ENCODE measurements at regions not wholly inside any gene's neighbourhood (a gene's known extent, or its start where the extent isn't known, plus 50 kb on each side); places are given as distances from the start of the nearest gene placed in this dataset.

DNA sequence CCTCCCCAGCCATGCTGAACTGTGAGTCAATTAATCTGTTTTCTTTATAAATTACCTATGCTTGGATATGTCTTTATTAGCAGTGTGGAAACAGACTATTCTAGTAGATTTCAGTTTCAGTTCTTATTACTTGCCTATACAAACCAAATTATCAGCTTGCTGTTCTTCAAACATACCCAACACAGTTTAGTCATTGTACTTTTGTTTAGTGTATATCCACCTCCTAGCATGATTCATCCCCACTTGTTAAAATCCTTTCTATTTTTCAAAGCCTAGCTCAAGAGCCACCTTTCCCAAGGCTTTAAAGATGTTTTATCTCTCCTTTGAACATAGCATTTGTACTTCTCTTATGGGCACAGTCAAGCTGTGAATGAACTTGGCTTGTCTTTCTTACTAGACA is 195.6 kb upstream of the ZRANB2 start:
- H3K4me1 Mint-ChIP-seq: no peaks in the 10 kb centered on the region
- H3K9me3 Mint-ChIP-seq: no peaks in the 10 kb centered on the region
- TF ChIP-seq, protein P1, sequence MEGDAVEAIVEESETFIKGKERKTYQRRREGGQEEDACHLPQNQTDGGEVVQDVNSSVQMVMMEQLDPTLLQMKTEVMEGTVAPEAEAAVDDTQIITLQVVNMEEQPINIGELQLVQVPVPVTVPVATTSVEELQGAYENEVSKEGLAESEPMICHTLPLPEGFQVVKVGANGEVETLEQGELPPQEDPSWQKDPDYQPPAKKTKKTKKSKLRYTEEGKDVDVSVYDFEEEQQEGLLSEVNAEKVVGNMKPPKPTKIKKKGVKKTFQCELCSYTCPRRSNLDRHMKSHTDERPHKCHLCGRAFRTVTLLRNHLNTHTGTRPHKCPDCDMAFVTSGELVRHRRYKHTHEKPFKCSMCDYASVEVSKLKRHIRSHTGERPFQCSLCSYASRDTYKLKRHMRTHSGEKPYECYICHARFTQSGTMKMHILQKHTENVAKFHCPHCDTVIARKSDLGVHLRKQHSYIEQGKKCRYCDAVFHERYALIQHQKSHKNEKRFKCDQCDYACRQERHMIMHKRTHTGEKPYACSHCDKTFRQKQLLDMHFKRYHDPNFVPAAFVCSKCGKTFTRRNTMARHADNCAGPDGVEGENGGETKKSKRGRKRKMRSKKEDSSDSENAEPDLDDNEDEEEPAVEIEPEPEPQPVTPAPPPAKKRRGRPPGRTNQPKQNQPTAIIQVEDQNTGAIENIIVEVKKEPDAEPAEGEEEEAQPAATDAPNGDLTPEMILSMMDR (conservative IDR thresholded peaks at IDR 0.05): no peak
- no peak overlapping the region for H3K27ac Mint-ChIP-seq (ENCODE audit: unreplicated experiment)
- H3K27me3 Mint-ChIP-seq (ENCODE audit: low read depth): no peaks in the 10 kb centered on the region
- H3K4me3 Mint-ChIP-seq: no peak overlapping the region
- no peak for DNase-seq (ENCODE audit: low read depth, low spot score)
- no peaks in the 10 kb centered on the region for H3K36me3 Mint-ChIP-seq (ENCODE audit: low read depth)

DNA sequence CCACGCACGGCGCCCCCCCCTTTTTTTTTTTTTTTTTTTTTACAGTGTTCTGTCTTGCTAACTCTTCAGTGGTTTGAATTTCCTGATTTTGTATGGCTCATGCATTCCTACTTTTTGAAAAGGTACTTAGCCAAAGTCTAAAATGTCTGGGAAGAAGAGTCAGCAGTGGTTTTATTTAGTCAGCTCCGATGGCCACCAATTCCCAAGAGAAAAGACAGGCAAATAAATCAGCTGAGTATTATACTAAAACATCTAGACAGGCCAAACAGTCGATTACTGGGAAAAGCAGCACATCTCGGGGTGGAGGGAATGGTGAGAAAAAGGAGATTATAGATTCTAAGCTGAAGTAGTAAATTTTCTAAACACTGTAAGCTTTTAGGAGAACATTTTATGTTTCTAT is 192.5 kb upstream of the ZRANB2 start:
- Mint-ChIP-seq H3K27ac (ENCODE audit: unreplicated experiment) (no peak overlapping the region), H3K4me3 (no peak overlapping the region), H3K27me3 (ENCODE audit: low read depth) (no peaks in the 10 kb centered on the region), H3K4me1 (no peaks in the 10 kb centered on the region), H3K36me3 (ENCODE audit: low read depth) (no peaks in the 10 kb centered on the region), H3K9me3 (no peaks in the 10 kb centered on the region)
- TF ChIP-seq, protein P1 (conservative IDR thresholded peaks at IDR 0.05): no peak
- no peak for DNase-seq (ENCODE audit: low read depth, low spot score)

DNA sequence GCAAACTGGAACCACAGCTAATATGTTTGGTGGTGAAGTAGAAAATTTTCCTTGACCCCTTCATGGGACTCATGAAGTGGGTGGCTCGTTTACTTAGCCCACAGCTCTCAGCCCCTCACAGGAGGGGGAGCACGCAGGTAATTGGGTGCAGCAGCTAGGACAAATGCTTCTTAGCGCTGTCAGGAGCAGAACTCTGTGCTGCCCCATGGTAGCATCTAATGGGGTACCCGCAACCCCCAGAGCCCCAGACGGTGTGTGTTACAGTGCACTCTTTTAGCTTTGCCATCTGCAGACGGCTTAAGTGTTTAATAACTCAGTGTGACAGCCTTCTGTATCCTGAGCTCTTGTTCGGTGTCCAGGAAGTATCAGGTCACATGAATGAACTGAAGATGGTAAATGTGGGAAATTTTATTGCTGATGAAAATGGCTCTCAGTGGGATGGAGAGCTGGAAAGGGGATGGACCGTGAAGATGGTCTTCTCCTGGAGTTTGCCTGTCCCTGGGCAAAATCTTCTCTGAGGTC is 189.6 kb upstream of the ZRANB2 start:
- Mint-ChIP-seq H3K27ac (ENCODE audit: unreplicated experiment) (no peak overlapping the region), H3K4me1 (no peaks in the 10 kb centered on the region), H3K36me3 (ENCODE audit: low read depth) (no peaks in the 10 kb centered on the region), H3K4me3 (no peak overlapping the region), H3K27me3 (ENCODE audit: low read depth) (no peaks in the 10 kb centered on the region), H3K9me3 (no peaks in the 10 kb centered on the region)
- TF ChIP-seq, protein P1 (conservative IDR thresholded peaks at IDR 0.05): no peak
- no peak for DNase-seq (ENCODE audit: low read depth, low spot score)

DNA sequence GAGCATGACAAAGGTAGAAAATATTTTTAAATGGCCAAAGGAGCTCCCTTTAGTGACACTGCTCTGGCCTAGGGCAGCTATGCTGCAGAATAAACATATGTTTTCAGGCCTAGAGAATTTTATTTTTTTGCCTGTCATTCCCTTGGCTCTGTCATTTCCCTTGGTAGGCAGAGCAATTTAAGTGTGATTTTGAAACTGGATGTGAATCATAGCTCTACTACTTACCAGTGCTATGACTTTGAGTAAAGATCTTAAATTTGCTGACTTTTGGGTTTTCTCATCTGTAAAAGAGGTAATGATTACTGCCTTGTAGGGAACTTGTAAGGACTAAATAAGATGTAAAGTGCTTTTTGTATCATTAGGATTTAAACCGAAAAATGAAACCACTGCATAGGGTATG is 189.0 kb upstream of the ZRANB2 start:
- H3K9me3 Mint-ChIP-seq: no peaks in the 10 kb centered on the region
- no peak overlapping the region for H3K27ac Mint-ChIP-seq (ENCODE audit: unreplicated experiment)
- no peaks in the 10 kb centered on the region for H3K36me3 Mint-ChIP-seq (ENCODE audit: low read depth)
- no peaks in the 10 kb centered on the region for H3K4me1 Mint-ChIP-seq
- H3K4me3 Mint-ChIP-seq: no peak overlapping the region
- H3K27me3 Mint-ChIP-seq (ENCODE audit: low read depth): no peaks in the 10 kb centered on the region
- no peak for DNase-seq (ENCODE audit: low read depth, low spot score)
- TF ChIP-seq, protein P1 (conservative IDR thresholded peaks at IDR 0.05): no peak

DNA sequence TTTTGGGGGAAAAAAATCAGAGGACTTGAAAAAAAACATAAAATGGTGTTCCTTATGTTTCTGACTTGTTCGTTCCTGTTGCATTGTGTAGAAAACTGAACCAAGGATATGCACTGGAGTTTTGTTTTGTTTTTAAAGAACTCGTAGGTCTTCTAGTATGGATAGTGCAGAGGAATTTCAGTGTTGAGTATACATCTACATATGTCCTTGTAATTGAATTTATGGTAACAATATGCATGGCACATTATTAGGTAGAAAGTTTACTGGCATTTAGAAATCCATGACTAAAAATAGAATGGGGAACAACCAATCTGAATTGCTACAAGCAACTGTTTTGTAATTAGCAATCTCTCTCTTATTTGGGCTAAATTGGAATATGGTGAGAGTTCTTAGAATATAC is 188.3 kb upstream of the ZRANB2 start:
- Mint-ChIP-seq H3K9me3 (no peaks in the 10 kb centered on the region), H3K4me3 (no peak overlapping the region), H3K4me1 (no peaks in the 10 kb centered on the region), H3K36me3 (ENCODE audit: low read depth) (no peaks in the 10 kb centered on the region), H3K27me3 (ENCODE audit: low read depth) (no peaks in the 10 kb centered on the region), H3K27ac (ENCODE audit: unreplicated experiment) (no peak overlapping the region)
- TF ChIP-seq, protein P1 (conservative IDR thresholded peaks at IDR 0.05): no peak
- no peak for DNase-seq (ENCODE audit: low read depth, low spot score)

DNA sequence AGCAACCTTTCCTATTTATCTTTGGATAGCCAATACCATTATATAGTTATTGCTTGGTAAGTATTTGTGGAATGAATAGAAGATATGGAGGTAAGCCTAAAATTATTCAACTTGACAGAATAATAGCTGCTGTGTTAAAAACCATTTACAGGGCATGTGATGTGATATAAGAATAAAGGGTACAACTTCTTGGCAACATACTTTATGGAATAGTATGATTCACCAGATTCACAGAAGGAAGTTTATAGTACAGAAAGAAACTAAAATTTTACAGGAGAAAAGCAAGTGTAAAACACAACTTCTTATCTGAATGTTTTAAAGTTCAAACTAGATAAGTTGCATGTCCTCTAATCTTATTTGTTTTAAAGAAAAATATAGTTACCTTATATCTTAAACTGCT is 186.4 kb upstream of the ZRANB2 start:
- Mint-ChIP-seq H3K27me3 (ENCODE audit: low read depth) (no peaks in the 10 kb centered on the region), H3K27ac (ENCODE audit: unreplicated experiment) (no peak overlapping the region), H3K4me1 (no peaks in the 10 kb centered on the region), H3K9me3 (no peaks in the 10 kb centered on the region), H3K4me3 (no peak overlapping the region), H3K36me3 (ENCODE audit: low read depth) (no peaks in the 10 kb centered on the region)
- TF ChIP-seq, protein P1 (conservative IDR thresholded peaks at IDR 0.05): no peak
- no peak for DNase-seq (ENCODE audit: low read depth, low spot score)
